ENCODE measurements at regions not wholly inside any gene's neighbourhood (a gene's known extent, or its start where the extent isn't known, plus 50 kb on each side); places are given as distances from the start of the nearest gene placed in this dataset.

DNA sequence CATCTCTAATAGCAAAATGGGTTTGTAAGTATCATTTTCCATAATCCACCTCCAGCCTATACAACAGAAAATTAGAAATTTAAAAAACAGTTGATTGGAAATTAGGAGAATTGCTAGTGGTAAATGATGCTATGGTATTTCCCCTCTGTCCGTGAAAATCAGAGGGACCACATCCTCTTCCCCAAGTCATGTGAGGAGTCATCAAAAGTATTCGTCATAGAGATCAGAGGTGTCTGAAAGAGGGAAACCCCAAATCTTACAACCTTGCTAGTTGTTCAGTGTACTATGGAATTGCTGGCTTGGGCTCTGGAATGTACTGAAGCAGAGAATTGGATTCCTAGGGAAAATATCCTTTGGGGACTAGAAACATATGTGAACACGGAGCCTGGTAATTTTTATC lies 241.4 kb upstream of the ARHGAP24 start:
- no peak for ATAC-seq
- TF ChIP-seq ZC3H10 (CRISPR knock-in tag; IDR thresholded peaks at IDR 0.05) (no peak), ZNF565 (CRISPR knock-in tag; conservative IDR thresholded peaks at IDR 0.05; ENCODE audit: low read depth) (no peak), ZNF8 (CRISPR knock-in tag; IDR thresholded peaks at IDR 0.05) (no peak), ZFP3 (CRISPR knock-in tag; IDR thresholded peaks at IDR 0.05) (no peak), ESRRG (CRISPR knock-in tag; IDR thresholded peaks at IDR 0.05) (no peak), POU6F1 (CRISPR knock-in tag; IDR thresholded peaks at IDR 0.05; ENCODE audit: borderline replicate concordance, low read depth) (no peak), SNAI2 (CRISPR knock-in tag; IDR thresholded peaks at IDR 0.05) (no peak), ZNF70 (CRISPR knock-in tag; IDR thresholded peaks at IDR 0.05) (no peak), ISL1 (CRISPR knock-in tag; IDR thresholded peaks at IDR 0.05) (no peak), TCF4 (CRISPR knock-in tag; IDR thresholded peaks at IDR 0.05; ENCODE audit: borderline replicate concordance) (no peak), CREB5 (CRISPR knock-in tag; IDR thresholded peaks at IDR 0.05; ENCODE audit: low read depth) (no peak), CSRNP3 (CRISPR knock-in tag; IDR thresholded peaks at IDR 0.05) (no peak), TOX (CRISPR knock-in tag; IDR thresholded peaks at IDR 0.05; ENCODE audit: borderline replicate concordance) (no peak), RARB (CRISPR knock-in tag; IDR thresholded peaks at IDR 0.05) (no peak)

- no peak for TF ChIP-seq OSR1 (CRISPR knock-in tag; IDR thresholded peaks at IDR 0.05)
- TF ChIP-seq, protein P1, sequence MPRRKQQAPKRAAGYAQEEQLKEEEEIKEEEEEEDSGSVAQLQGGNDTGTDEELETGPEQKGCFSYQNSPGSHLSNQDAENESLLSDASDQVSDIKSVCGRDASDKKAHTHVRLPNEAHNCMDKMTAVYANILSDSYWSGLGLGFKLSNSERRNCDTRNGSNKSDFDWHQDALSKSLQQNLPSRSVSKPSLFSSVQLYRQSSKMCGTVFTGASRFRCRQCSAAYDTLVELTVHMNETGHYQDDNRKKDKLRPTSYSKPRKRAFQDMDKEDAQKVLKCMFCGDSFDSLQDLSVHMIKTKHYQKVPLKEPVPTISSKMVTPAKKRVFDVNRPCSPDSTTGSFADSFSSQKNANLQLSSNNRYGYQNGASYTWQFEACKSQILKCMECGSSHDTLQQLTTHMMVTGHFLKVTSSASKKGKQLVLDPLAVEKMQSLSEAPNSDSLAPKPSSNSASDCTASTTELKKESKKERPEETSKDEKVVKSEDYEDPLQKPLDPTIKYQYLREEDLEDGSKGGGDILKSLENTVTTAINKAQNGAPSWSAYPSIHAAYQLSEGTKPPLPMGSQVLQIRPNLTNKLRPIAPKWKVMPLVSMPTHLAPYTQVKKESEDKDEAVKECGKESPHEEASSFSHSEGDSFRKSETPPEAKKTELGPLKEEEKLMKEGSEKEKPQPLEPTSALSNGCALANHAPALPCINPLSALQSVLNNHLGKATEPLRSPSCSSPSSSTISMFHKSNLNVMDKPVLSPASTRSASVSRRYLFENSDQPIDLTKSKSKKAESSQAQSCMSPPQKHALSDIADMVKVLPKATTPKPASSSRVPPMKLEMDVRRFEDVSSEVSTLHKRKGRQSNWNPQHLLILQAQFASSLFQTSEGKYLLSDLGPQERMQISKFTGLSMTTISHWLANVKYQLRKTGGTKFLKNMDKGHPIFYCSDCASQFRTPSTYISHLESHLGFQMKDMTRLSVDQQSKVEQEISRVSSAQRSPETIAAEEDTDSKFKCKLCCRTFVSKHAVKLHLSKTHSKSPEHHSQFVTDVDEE (CRISPR knock-in tag; IDR thresholded peaks at IDR 0.05): no peak
- no peak for TF ChIP-seq CSRNP3 (CRISPR knock-in tag; IDR thresholded peaks at IDR 0.05)
- TF ChIP-seq ESRRG (CRISPR knock-in tag; IDR thresholded peaks at IDR 0.05): no peak
- no peak for TF ChIP-seq TOX (CRISPR knock-in tag; IDR thresholded peaks at IDR 0.05; ENCODE audit: borderline replicate concordance)
- TF ChIP-seq CSDC2 (CRISPR knock-in tag; IDR thresholded peaks at IDR 0.05): no peak
- no peak for TF ChIP-seq GLIS3 (CRISPR knock-in tag; IDR thresholded peaks at IDR 0.05)
- TF ChIP-seq ZNF565 (CRISPR knock-in tag; conservative IDR thresholded peaks at IDR 0.05; ENCODE audit: low read depth): no peak
- TF ChIP-seq PPARA (CRISPR knock-in tag; IDR thresholded peaks at IDR 0.05; ENCODE audit: borderline replicate concordance): no peak
- TF ChIP-seq POU6F1 (CRISPR knock-in tag; IDR thresholded peaks at IDR 0.05; ENCODE audit: borderline replicate concordance, low read depth): no peak
- no peak for TF ChIP-seq ZFP30 (CRISPR knock-in tag; IDR thresholded peaks at IDR 0.05)
- no peak for TF ChIP-seq TCF4 (CRISPR knock-in tag; IDR thresholded peaks at IDR 0.05; ENCODE audit: borderline replicate concordance)
- no peak for ATAC-seq
Observed at GRCh38 chr4:85243857-85244256, 231.1 kb upstream of the ARHGAP24 start.

- no peak for TF ChIP-seq CSRNP3 (CRISPR knock-in tag; IDR thresholded peaks at IDR 0.05)
- TF ChIP-seq, protein P1 (CRISPR knock-in tag; IDR thresholded peaks at IDR 0.05): no peak
- TF ChIP-seq ZC3H10 (CRISPR knock-in tag; IDR thresholded peaks at IDR 0.05): no peak
- ATAC-seq: no peak
Observed at GRCh38 chr4:85244638-85245037, 230.3 kb upstream of the ARHGAP24 start.
